Heart right ventricle (tissue), 16 donors: ENCODE measurements at regions not wholly inside any gene's neighbourhood (a gene's known extent, or its start where the extent isn't known, plus 50 kb on each side); places are given as distances from the start of the nearest gene placed in this dataset.

Source experiments
- ATAC-seq, 8 donors: fragments of 200-7000 bp; cut with Tn5 transposase; one replicate each; pipeline ENCODE4 v1.9.1; 2020; ENCODE audit warnings: mild to moderate bottlenecking in 8 of 8, moderate library complexity in 8 of 8, moderate number of reproducible peaks in 1 of 8
- DNase-seq, 2 donors: peaks; one replicate each; pipeline ENCODE4 v3.0.0-alpha.2; 2020
- H3K27ac ChIP-seq, 10 donors: fragments of 200-600 bp; sonication (generic) in 2 of 10; one replicate each; pipeline versions ENCODE4 v1.5.0 to v1.8.0; 2020 to 2022; ENCODE audit warnings: mild to moderate bottlenecking in 3 of 10
- H3K27me3 ChIP-seq, 7 donors: fragments of 200-600 bp; one replicate each; pipeline ENCODE4 v1.8.0; 2021 to 2022; ENCODE audit warnings: mild to moderate bottlenecking in 2 of 7
- H3K36me3 ChIP-seq, 9 donors: fragments of 200-600 bp; sonication (generic) in 1 of 9; one replicate each; pipeline versions ENCODE4 v1.5.0 to v1.8.0; 2020 to 2022; ENCODE audit warnings: mild to moderate bottlenecking in 2 of 9
- H3K4me1 ChIP-seq, 9 donors: fragments of 200-600 bp; sonication (generic) in 1 of 9; one replicate each; pipeline versions ENCODE4 v1.5.0 to v1.8.0; 2020 to 2022; ENCODE audit warnings: mild to moderate bottlenecking in 4 of 9
- H3K4me3 ChIP-seq, 10 donors: fragments of 200-600 bp; sonication (generic) in 2 of 10; one replicate each; pipeline versions ENCODE4 v1.5.0 to v1.8.0; 2020 to 2022; ENCODE audit warnings: mild to moderate bottlenecking in 7 of 10, moderate library complexity in 2 of 10
- H3K9me3 ChIP-seq, 11 donors: fragments of 200-600 bp in 10 of 11; sonication (generic) in 2 of 11; one replicate each; pipeline versions ENCODE4 v1.5.0 to v1.8.0; 2013 to 2022; ENCODE audit warnings: mild to moderate bottlenecking in 2 of 11, control low read depth in 1 of 11, moderate library complexity in 1 of 11
- CTCF ChIP-seq, 9 donors: fragments of 200-600 bp; sonication (generic) in 2 of 9; IDR thresholded peaks; one replicate each; pipeline versions ENCODE4 v1.5.0 to v1.8.0; 2021 to 2022; ENCODE audit warnings: antibody characterized with exemption in 9 of 9, mild to moderate bottlenecking in 5 of 9, moderate library complexity in 1 of 9
- WGBS, 2 donors: extraction: QIAGEN DNeasy Blood & Tissue Kit; methylation state at CpG; one replicate each; pipeline ENCODE4 v1.1.7; 2013; ENCODE audit warnings: inconsistent platforms in 1 of 2; 5-methylcytosine and 5-hydroxymethylcytosine counted together
- intact Hi-C, 10 donors: fragments of 100-400 bp; cut with DNase I; formaldehyde crosslinking; loops; one replicate each; pipeline versions ENCODE4 v1.11.1 to v1.14.2; 2022
- donor health status: Arrhythmogenic right ventricular cardiomyopathy.
- donor health status: ischemic (EF 13 %, LVEDD 7.1; RV severe dilation, severe dysfunction).
- donor health status: healthy with polysubstance abuse.
- donor health status: DM: no; HTN: yes; CAD: no.
- donor health status: DM: no; HTN: no; CAD: no.
- donor health status: ischemic (EF 25% LVEDD 6.9; RV normal size, moderate dysfunction).
- donor health status: ischemic (EF 25% LVEDD 5.7; RV mildly dilated, moderate dysfunction).
- donor health status: healthy.
- donor health status: DM: yes; HTN: yes; CAD: no.
- donor health status: Ischemic cardiomyopathy.
- donor health status: ischemic (EF 35%, LVEDD 5.7; RV mildly dilated, moderate dysfunction).
- donor health status: nonischemic (EF 11% LVEDD 7.7; RV severe dilation, severe dysfunction).
- donor health status: DM: yes; HTN: yes; CAD: no.
- donor health status: PGD.
- donor health status: ischemic (EF 29% LVEDD 5.4; RV normal size, mild dysfunction).
- donor health status: nonischemic (EF 23%, LVEDD 6.1; RV moderate dilation, normal function).

DNA sequence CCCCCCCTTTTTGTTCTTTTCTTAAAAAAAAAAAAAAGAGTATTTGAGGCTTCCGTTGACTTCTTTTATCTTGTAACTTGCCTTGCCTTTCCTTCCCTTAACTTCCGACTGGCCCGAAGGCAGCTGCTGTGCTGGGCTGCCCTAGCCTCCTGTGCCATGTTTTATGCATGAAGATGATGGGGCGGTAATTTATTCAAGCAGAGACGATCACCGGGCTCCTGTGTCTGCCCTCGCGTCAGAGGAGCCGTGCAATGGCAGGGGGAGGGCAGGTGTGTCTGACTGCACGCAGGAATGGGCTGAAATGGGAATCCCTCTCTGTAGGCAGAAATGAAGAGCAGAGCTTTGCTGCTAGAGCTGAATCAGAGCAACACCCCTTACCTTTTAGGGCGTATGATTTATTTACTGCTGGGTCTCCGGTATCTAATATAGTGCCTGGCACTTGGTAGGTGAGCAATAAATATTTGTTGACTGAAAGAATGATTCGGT, 106.3 kb upstream of the RIPOR2 start:
- TF ChIP-seq CTCF (IDR thresholded peaks at IDR 0.05): no peak
- Histone ChIP-seq H3K4me3 (peak overlapping the region in 1 of 10 donors; percentile 46), H3K36me3 (no peaks in the 10 kb centered on the region), H3K9me3 (peaks cover 0 to 5% (median 0%) of the 10 kb centered on the region in 11 donors), H3K4me1 (peaks cover 0 to 41% (median 0%) of the 10 kb centered on the region in 9 donors), H3K27ac (peak overlapping the region in 1 of 10 donors; percentile 84), H3K27me3 (peaks cover 0 to 5% (median 0%) of the 10 kb centered on the region in 7 donors)
- intact Hi-C loops: no loop called here
- 76 to 80% methylated on average over 13 of the region's 13 CpGs for WGBS, 2 donors
- DNase-seq (no peak), ATAC-seq (no peak)

DNA sequence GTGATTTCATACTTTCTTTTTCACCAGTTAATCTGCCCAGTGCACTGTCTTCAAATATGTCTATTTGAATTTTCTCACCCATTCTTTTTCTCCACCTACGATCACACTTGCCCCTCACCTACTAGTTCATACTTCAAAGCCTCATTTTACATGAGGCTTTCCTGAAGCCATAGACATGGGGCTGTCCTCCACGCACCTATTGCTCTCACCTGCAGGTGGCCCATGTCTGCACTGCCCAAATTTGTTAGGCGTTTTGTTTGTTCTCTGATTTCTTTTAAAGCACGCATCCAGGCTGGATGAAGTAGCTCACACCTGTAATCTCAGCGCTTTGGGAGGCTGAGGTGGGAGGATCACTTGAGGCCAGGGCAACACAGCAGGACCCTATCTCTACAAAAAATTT, 106.8 kb upstream of the RIPOR2 start:
- H3K27ac ChIP-seq: peak overlapping the region in 1 of 10 donors; percentile 84
- peak overlapping the region in 1 of 10 donors; percentile 46 for H3K4me3 ChIP-seq
- intact Hi-C loops: no loop called here
- H3K9me3 ChIP-seq: peaks cover 0 to 5% (median 0%) of the 10 kb centered on the region in 11 donors
- peaks cover 0 to 41% (median 0%) of the 10 kb centered on the region in 9 donors for H3K4me1 ChIP-seq
- H3K27me3 ChIP-seq: peaks cover 0 to 5% (median 0%) of the 10 kb centered on the region in 7 donors
- ATAC-seq (no peak), DNase-seq (no peak)
- WGBS, 2 donors: 94 to 96% methylated on average over 5 of the region's 5 CpGs
- TF ChIP-seq CTCF (IDR thresholded peaks at IDR 0.05): no peak
- no peaks in the 10 kb centered on the region for H3K36me3 ChIP-seq

- no peak for ATAC-seq
- Histone ChIP-seq H3K27ac (peak overlapping the region in 1 of 10 donors; percentile 84), H3K27me3 (peaks cover 0 to 5% (median 0%) of the 10 kb centered on the region in 7 donors), H3K36me3 (no peaks in the 10 kb centered on the region), H3K9me3 (peaks cover 0 to 5% (median 0%) of the 10 kb centered on the region in 11 donors), H3K4me1 (peaks cover 0 to 41% (median 0%) of the 10 kb centered on the region in 9 donors), H3K4me3 (no peak overlapping the region)
- no peak for DNase-seq
- intact Hi-C loops: no loop called here
- no peak for TF ChIP-seq CTCF (IDR thresholded peaks at IDR 0.05)
- 88 to 93% methylated on average over 1 of the region's 1 CpG for WGBS, 2 donors
Measured at GRCh38 chr6:25042984-25043725, 107.4 kb upstream of the RIPOR2 start.

- intact Hi-C loops: no loop called here
- DNase-seq: no peak
- WGBS, 2 donors: 79 to 83% methylated on average over 2 of the region's 2 CpGs
Measured at GRCh38 chr6:25043892-25044291, 108.1 kb upstream of the RIPOR2 start.

More at GRCh38 chr6:25043892-25044291, 108.1 kb upstream of the RIPOR2 start:
- Histone ChIP-seq H3K27ac (no peak overlapping the region), H3K27me3 (peaks cover 0 to 5% (median 0%) of the 10 kb centered on the region in 7 donors), H3K4me3 (no peak overlapping the region), H3K36me3 (no peaks in the 10 kb centered on the region), H3K4me1 (peaks cover 0 to 36% (median 0%) of the 10 kb centered on the region in 9 donors), H3K9me3 (peaks cover 0 to 3% (median 0%) of the 10 kb centered on the region in 11 donors)
- no peak for ATAC-seq
- TF ChIP-seq CTCF (IDR thresholded peaks at IDR 0.05): no peak
